WTC11 (cell line): ENCODE measurements at regions not wholly inside any gene's neighbourhood (a gene's known extent, or its start where the extent isn't known, plus 50 kb on each side); places are given as distances from the start of the nearest gene placed in this dataset.

ENCODE experiments used
- AFF4 ChIP-seq: sonication (generic); formaldehyde crosslinking; IDR thresholded peaks from 2 replicates; pipeline ENCODE4 v1.8.1; 2023; ENCODE audit warnings: mild to moderate bottlenecking, missing genetic modification reagents, borderline replicate concordance
- ATF2 ChIP-seq: sonication (generic); formaldehyde crosslinking; IDR thresholded peaks from 2 replicates; pipeline ENCODE4 v1.8.1; 2022; ENCODE audit warnings: low read depth, missing genetic modification reagents, borderline replicate concordance
- ATF3 ChIP-seq: sonication (generic); formaldehyde crosslinking; conservative IDR thresholded peaks from 2 replicates; pipeline ENCODE4 v1.8.1; 2022; ENCODE audit warnings: mild to moderate bottlenecking, missing genetic modification reagents
- CTCF ChIP-seq: fragments of 200-600 bp; IDR thresholded peaks from 2 replicates; pipeline ENCODE4 v1.8.0; 2022; ENCODE audit warnings: antibody characterized with exemption
- E2F4 ChIP-seq: sonication (generic); formaldehyde crosslinking; IDR thresholded peaks from 2 replicates; pipeline ENCODE4 v1.8.1; 2022; ENCODE audit warnings: low read depth, mild to moderate bottlenecking, moderate library complexity, missing genetic modification reagents, borderline replicate concordance
- ELF4 ChIP-seq: sonication (generic); formaldehyde crosslinking; IDR thresholded peaks from 2 replicates; pipeline ENCODE4 v1.8.1; 2022; ENCODE audit warnings: low read depth, mild to moderate bottlenecking, moderate library complexity, missing genetic modification reagents
- EMX1 ChIP-seq: fragments of 250-450 bp; sonication (Bioruptor Pico); IDR thresholded peaks from 2 replicates; pipeline ENCODE4 v1.8.0; 2021; ENCODE audit warnings: mild to moderate bottlenecking
- FOXP1 ChIP-seq: sonication (generic); formaldehyde crosslinking; IDR thresholded peaks from 2 replicates; pipeline ENCODE4 v1.8.0; 2022; ENCODE audit warnings: missing genetic modification reagents, mild to moderate bottlenecking, moderate library complexity, borderline replicate concordance
- GABPB1 ChIP-seq: sonication (generic); formaldehyde crosslinking; IDR thresholded peaks from 2 replicates; pipeline ENCODE4 v1.8.1; 2023; ENCODE audit warnings: mild to moderate bottlenecking, missing genetic modification reagents
- HMGXB4 ChIP-seq: sonication (generic); formaldehyde crosslinking; IDR thresholded peaks from 2 replicates; pipeline ENCODE4 v1.8.1; 2023; ENCODE audit warnings: mild to moderate bottlenecking, moderate library complexity, missing genetic modification reagents
- IRF2 ChIP-seq: sonication (generic); formaldehyde crosslinking; IDR thresholded peaks from 2 replicates; pipeline ENCODE4 v1.8.0; 2022; ENCODE audit warnings: low read depth, missing genetic modification reagents, borderline replicate concordance
- ZNF121 ChIP-seq: sonication (generic); formaldehyde crosslinking; IDR thresholded peaks from 2 replicates; pipeline ENCODE4 v1.8.0; 2023; ENCODE audit warnings: missing genetic modification reagents
- ZNF138 ChIP-seq: sonication (generic); formaldehyde crosslinking; conservative IDR thresholded peaks from 2 replicates; pipeline ENCODE4 v1.8.1; 2022; ENCODE audit warnings: mild to moderate bottlenecking, moderate library complexity, missing genetic modification reagents
- ZNF532 ChIP-seq: fragments of 250-450 bp; sonication (Bioruptor Pico); IDR thresholded peaks from 2 replicates; pipeline ENCODE4 v1.9.0; 2021; ENCODE audit warnings: mild to moderate bottlenecking, borderline replicate concordance

GRCh38 chr1:181249186-181249585 is 160.7 kb downstream of the IER5 start:
- TF ChIP-seq ELF4 (CRISPR knock-in tag) = no peak
- TF ChIP-seq ZNF138 (CRISPR knock-in tag) = no peak
- no peak for TF ChIP-seq CTCF
- TF ChIP-seq ATF3 = no peak
- TF ChIP-seq FOXP1 (CRISPR knock-in tag) = no peak
- no peak for TF ChIP-seq ATF2 (CRISPR knock-in tag)
- no peak for TF ChIP-seq IRF2
- no peak for TF ChIP-seq HMGXB4 (CRISPR knock-in tag)
- no peak for TF ChIP-seq EMX1 (CRISPR knock-in tag)
- no peak for TF ChIP-seq ZNF121 (CRISPR knock-in tag)
- no peak for TF ChIP-seq AFF4 (CRISPR knock-in tag)
- TF ChIP-seq GABPB1 (CRISPR knock-in tag) = no peak
- TF ChIP-seq ZNF532 (CRISPR knock-in tag) = no peak
- no peak for TF ChIP-seq E2F4 (CRISPR knock-in tag)
